GM18867 (cell line): ENCODE measurements at regions not wholly inside any gene's neighbourhood (a gene's known extent, or its start where the extent isn't known, plus 50 kb on each side); places are given as distances from the start of the nearest gene placed in this dataset.
"Not testable (repeated sequence)": the region's sequence is repeated elsewhere in the genome, so short reads cannot be mapped to it uniquely, and the experiment has no call there.

Experiments
- ATAC-seq: cut with Tn5 transposase; IDR thresholded peaks from one replicate; pipeline ENCODE4 v1.9.1; 2021; ENCODE audit warnings: mild to moderate bottlenecking, moderate library complexity; ENCODE audit not compliant: unreplicated experiment

GRCh38 chr1:222470252-222470805, 77.6 kb downstream of the HHIPL2 start:
- not testable (repeated sequence) for ATAC-seq

- no peak for ATAC-seq
These were observed 81.6 kb downstream of the HHIPL2 start for GRCh38 chr1:222466150-222466865.

GRCh38 chr1:222465211-222466041, 82.5 kb downstream of the HHIPL2 start:
- ATAC-seq: peak; percentile 94

- peak; percentile 24 for ATAC-seq
These were observed 83.1 kb downstream of the HHIPL2 start for GRCh38 chr1:222464841-222465210.

- ATAC-seq: no peak
These were observed 84.7 kb downstream of the HHIPL2 start for GRCh38 chr1:222463059-222463730.

- no peak for ATAC-seq
These were observed 85.3 kb downstream of the HHIPL2 start for GRCh38 chr1:222462601-222463000.

- ATAC-seq: no peak
These were observed 86.0 kb downstream of the HHIPL2 start for GRCh38 chr1:222461941-222462340.

- ATAC-seq: no peak
These were observed 88.3 kb downstream of the HHIPL2 start for GRCh38 chr1:222459652-222460051.

GRCh38 chr1:222457513-222457912, 90.4 kb downstream of the HHIPL2 start:
- no peak for ATAC-seq

- no peak for ATAC-seq
These were observed 90.8 kb downstream of the HHIPL2 start for GRCh38 chr1:222457084-222457483.

- ATAC-seq: peak; percentile 97
These were observed 92.6 kb downstream of the HHIPL2 start for GRCh38 chr1:222455188-222455879.

- ATAC-seq: peak; percentile 5
These were observed 93.1 kb downstream of the HHIPL2 start for GRCh38 chr1:222454782-222455181.

- no peak for ATAC-seq
These were observed 93.7 kb downstream of the HHIPL2 start for GRCh38 chr1:222454186-222454585.

GRCh38 chr1:222452031-222452430, 95.9 kb downstream of the HHIPL2 start:
- ATAC-seq: no peak

GRCh38 chr1:222443566-222443965, 104.3 kb downstream of the HHIPL2 start:
- no peak for ATAC-seq

GRCh38 chr1:222441066-222441465, 106.8 kb downstream of the HHIPL2 start:
- ATAC-seq: no peak

GRCh38 chr1:222424826-222425225, 123.1 kb downstream of the HHIPL2 start:
- no peak for ATAC-seq

- no peak for ATAC-seq
These were observed 126.5 kb downstream of the HHIPL2 start for GRCh38 chr1:222421380-222421779.

- ATAC-seq: no peak
These were observed 127.3 kb downstream of the HHIPL2 start for GRCh38 chr1:222420633-222421032.

- ATAC-seq: no peak
These were observed 129.2 kb downstream of the HHIPL2 start for GRCh38 chr1:222418654-222419053.

- ATAC-seq: no peak
These were observed 130.6 kb downstream of the HHIPL2 start for GRCh38 chr1:222417264-222417663.
